HEK293T (cell line): ENCODE measurements at regions not wholly inside any gene's neighbourhood (a gene's known extent, or its start where the extent isn't known, plus 50 kb on each side); places are given as distances from the start of the nearest gene placed in this dataset.

Source experiments
- ARNT ChIP-seq: fragments of 450-650 bp; IDR thresholded peaks from 2 replicates; pipeline ENCODE4 v1.6.1; 2017; ENCODE audit warnings: mild to moderate bottlenecking
- BHLHE40 ChIP-seq: fragments of 450-650 bp; IDR thresholded peaks from 2 replicates; pipeline ENCODE4 v1.6.1; 2016; ENCODE audit warnings: mild to moderate bottlenecking, moderate library complexity, borderline replicate concordance
- ELF4 ChIP-seq: fragments of 450-650 bp; IDR thresholded peaks from 2 replicates; pipeline ENCODE4 v1.6.1; 2017; ENCODE audit warnings: antibody characterized with exemption
- FOXK2 ChIP-seq: fragments of 450-650 bp; IDR thresholded peaks from 2 replicates; pipeline ENCODE4 v1.6.1; 2016; ENCODE audit warnings: mild to moderate bottlenecking

DNA sequence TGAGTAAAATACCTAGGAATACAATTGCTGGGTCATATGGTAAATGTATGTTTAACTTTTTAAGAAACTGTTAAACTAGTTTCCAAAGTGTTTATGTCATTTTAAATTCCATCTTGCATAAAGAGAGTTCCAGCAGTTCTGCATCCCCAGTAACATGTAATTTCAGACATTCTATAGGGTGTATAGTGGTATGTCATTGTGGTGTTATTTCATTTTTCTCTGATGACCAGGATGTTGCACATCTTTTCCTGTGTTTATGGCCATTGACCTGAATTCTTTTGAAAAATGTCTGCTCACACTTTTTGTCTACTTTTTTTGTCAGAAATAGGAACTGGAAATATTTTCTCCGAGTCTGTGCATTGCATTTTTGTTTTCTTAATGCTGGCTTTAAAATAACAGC lies 128.9 kb downstream of the TMEM200A start:
- TF ChIP-seq ELF4 (no peak), FOXK2 (no peak), BHLHE40 (no peak), ARNT (no peak)
